Peyer's patch (tissue), 4 donors: ENCODE measurements at regions not wholly inside any gene's neighbourhood (a gene's known extent, or its start where the extent isn't known, plus 50 kb on each side); places are given as distances from the start of the nearest gene placed in this dataset.
"Not testable (repeated sequence)": the region's sequence is repeated elsewhere in the genome, so short reads cannot be mapped to it uniquely, and the experiment has no call there.

Experiments used
- CTCF ChIP-seq, 6 experiments: fragments of 450-650 bp in 4 of 6; fragments of 200-600 bp in 2 of 6; sonication (generic) in 1 of 6; IDR thresholded peaks; one replicate each; pipeline ENCODE4 v1.5.1; 2017 to 2019; ENCODE audit warnings: antibody characterized with exemption in 6 of 6, mild to moderate bottlenecking in 3 of 6, moderate library complexity in 1 of 6
- POLR2A ChIP-seq, 2 donors: fragments of 450-650 bp; IDR thresholded peaks; one replicate each; pipeline ENCODE4 v1.5.1; 2017; ENCODE audit warnings: antibody characterized with exemption in 2 of 2, mild to moderate bottlenecking in 2 of 2, moderate library complexity in 2 of 2

GRCh38 chr4:158963282-158963681 is 139.6 kb upstream of the RAPGEF2 start:
- TF ChIP-seq POLR2A, CTCF (IDR thresholded peaks at IDR 0.05): not testable (repeated sequence)
